Activated T-helper 17 cell treated with anti-CD3 and anti-CD28 coated beads, Interleukin-2, amount 50 U/mL, for 72 hours (primary cell): ENCODE measurements at regions not wholly inside any gene's neighbourhood (a gene's known extent, or its start where the extent isn't known, plus 50 kb on each side); places are given as distances from the start of the nearest gene placed in this dataset.

Experiments used
- ATAC-seq: fragments of 150-1000 bp; cut with Tn5 transposase; replicated peaks from 2 replicates; pipeline ENCODE4 v1.10.0; 2021; ENCODE audit warnings: mild to moderate bottlenecking, moderate library complexity
- H3K27ac Mint-ChIP-seq: one replicate; pipeline ENCODE4 v1.8.0; 2022; ENCODE audit warnings: mixed read lengths
- H3K27me3 Mint-ChIP-seq: one replicate; pipeline ENCODE4 v1.8.0; 2022; ENCODE audit warnings: mixed read lengths
- H3K36me3 Mint-ChIP-seq: one replicate; pipeline ENCODE4 v1.8.0; 2022; ENCODE audit warnings: low read depth, mild to moderate bottlenecking, mixed read lengths
- H3K4me1 Mint-ChIP-seq: one replicate; pipeline ENCODE4 v1.8.0; 2022; ENCODE audit warnings: mixed read lengths
- H3K4me3 Mint-ChIP-seq: one replicate; pipeline ENCODE4 v1.8.0; 2022; ENCODE audit warnings: mild to moderate bottlenecking, mixed read lengths
- H3K9me3 Mint-ChIP-seq: one replicate; pipeline ENCODE4 v1.8.0; 2022; ENCODE audit warnings: mixed read lengths

DNA sequence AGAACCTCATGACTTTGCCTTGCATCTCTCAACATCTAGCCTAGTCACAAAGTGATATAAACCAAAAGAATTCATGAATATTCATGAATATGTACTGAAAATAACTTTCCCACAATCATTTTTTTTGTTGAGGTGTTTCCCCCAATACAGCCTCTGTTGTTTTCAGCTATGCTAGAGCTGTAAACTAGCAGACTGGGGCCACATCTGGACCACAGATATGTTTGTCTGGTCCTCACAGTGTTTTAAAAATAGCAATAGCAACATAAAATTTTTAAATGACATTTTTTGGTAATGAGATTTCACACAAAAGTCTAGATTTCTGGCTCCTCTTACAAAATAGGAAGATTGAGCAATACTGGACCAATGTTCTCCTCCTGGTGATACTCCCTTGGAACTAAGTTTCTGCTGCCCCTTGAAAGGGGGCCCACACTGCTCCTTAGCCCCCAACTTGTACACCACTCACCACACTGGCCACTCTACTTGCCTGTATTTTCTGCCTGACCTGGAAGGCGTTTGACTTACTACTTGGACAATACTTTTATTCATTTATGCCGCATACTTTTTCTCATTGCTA is 81.2 kb downstream of the BMP4 start:
- peaks cover 4% of the 10 kb centered on the region for H3K27me3 Mint-ChIP-seq
- no peak overlapping the region for H3K27ac Mint-ChIP-seq
- no peaks in the 10 kb centered on the region for H3K4me1 Mint-ChIP-seq
- H3K36me3 Mint-ChIP-seq: no peaks in the 10 kb centered on the region
- no peak overlapping the region for H3K4me3 Mint-ChIP-seq
- peaks cover 10% of the 10 kb centered on the region for H3K9me3 Mint-ChIP-seq
- ATAC-seq: no peak

DNA sequence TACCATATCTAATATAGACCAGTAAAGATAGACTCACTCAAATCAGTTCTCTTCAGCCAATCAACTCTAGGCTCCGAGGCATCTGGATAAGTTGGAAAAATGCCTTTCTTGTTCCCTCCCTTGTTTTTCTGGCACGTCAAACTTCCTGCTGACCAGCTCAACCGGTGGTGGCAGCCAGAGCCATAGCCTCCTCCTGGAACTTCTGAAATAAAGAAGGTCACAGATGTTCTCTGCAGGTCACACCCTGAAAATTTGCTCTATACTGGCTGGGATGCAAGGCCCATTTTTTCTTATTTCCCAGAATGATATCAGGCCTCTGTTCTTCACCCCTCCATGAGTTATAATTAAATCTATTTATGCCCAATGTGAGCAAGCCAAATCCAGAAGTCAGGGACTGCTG is 81.9 kb downstream of the BMP4 start:
- ATAC-seq: no peak
- Mint-ChIP-seq H3K4me3 (no peak overlapping the region), H3K4me1 (no peaks in the 10 kb centered on the region), H3K27me3 (peaks cover 4% of the 10 kb centered on the region), H3K36me3 (no peaks in the 10 kb centered on the region), H3K9me3 (peaks cover 10% of the 10 kb centered on the region), H3K27ac (no peak overlapping the region)

DNA sequence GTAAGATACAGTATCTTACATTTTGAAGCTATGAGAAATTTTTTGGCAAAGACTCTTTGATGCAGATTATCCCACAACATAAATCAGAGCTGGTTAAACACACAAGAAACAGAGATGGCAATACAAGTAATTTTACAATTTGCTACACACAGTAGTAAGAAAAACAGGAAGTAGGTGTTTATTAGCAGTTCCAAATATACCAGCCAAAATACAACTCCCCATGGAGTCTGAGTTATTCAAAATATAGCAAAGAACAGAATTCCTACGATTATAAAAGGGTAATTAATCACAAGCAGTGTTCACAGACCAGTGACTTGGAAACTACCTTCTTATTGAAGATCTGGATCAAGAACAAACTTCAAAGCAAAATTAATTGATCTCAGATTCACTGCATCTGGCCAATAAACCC is 83.9 kb downstream of the BMP4 start:
- H3K36me3 Mint-ChIP-seq: no peaks in the 10 kb centered on the region

DNA sequence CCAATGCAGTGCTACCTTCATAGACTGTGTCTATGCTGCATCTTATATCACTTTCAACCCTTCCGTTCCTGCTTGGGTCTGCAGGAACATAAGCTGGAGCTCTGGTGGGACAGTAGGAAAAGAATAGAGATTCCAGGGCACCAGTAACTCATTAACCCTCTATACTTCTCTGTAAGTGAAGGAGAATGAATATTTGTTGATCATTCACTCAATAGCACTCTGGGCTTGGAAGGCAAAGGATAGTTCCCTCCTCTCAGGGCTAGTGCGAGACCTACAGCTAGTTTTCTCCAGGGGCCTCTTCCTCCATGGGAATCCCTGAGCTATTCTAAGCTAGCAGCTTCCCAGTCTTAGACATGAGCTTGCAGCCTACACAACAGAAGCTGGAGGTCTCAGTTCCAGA is 84.7 kb downstream of the BMP4 start:
- Mint-ChIP-seq H3K27ac (no peak overlapping the region), H3K36me3 (no peaks in the 10 kb centered on the region), H3K27me3 (no peaks in the 10 kb centered on the region), H3K4me1 (no peaks in the 10 kb centered on the region), H3K9me3 (peaks cover 5% of the 10 kb centered on the region), H3K4me3 (no peak overlapping the region)
- no peak for ATAC-seq

More for the DNA sequence above, 83.9 kb downstream of the BMP4 start:
- no peak overlapping the region for H3K4me3 Mint-ChIP-seq
- H3K4me1 Mint-ChIP-seq: no peaks in the 10 kb centered on the region
- H3K9me3 Mint-ChIP-seq: peaks cover 8% of the 10 kb centered on the region
- no peak for ATAC-seq
- H3K27me3 Mint-ChIP-seq: peaks cover 3% of the 10 kb centered on the region
- H3K27ac Mint-ChIP-seq: no peak overlapping the region

DNA sequence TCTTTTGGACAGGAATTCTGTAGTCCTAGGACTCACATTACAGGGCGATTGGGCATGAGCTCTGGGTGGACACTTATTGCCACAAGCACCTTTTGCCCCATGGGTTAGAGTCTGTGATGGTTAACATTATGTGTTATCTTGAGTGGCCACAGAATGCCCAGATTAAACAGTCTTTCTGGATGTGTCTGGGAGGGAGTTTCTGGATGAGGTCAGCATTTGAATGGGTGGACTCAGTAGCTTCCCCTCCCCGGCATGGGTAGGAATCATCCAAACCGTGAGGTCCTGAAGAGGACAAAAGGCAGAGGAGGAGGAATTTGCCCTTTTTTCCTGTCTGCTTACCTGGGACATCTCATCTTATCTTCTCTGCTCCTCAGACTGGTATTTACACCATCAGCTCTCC is 85.6 kb downstream of the BMP4 start:
- Mint-ChIP-seq H3K9me3 (no peaks in the 10 kb centered on the region), H3K27ac (no peak overlapping the region), H3K4me3 (no peak overlapping the region), H3K27me3 (no peaks in the 10 kb centered on the region), H3K4me1 (no peaks in the 10 kb centered on the region), H3K36me3 (no peaks in the 10 kb centered on the region)
- no peak for ATAC-seq

DNA sequence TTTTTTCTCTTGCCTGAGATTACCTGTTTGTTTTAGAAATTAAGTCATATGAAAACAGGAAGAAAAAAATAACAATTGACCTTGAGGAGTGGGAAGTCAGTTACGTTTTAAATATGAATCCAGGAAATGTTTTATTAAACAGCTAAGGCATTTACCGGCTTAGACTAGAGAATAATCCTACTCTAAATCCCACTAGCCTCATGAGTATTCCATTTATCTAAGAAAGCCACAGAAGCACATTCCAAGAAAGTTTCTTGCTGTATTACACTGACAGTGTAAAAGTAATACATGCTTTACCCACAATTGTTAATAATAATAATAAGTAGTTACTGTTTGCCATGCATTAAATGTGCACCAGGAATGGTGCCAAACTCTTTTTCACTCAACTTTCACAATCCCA is 90.9 kb downstream of the BMP4 start:
- Mint-ChIP-seq H3K27me3 (no peaks in the 10 kb centered on the region), H3K9me3 (no peaks in the 10 kb centered on the region), H3K4me1 (no peaks in the 10 kb centered on the region), H3K4me3 (no peak overlapping the region), H3K27ac (no peak overlapping the region), H3K36me3 (no peaks in the 10 kb centered on the region)
- no peak for ATAC-seq

DNA sequence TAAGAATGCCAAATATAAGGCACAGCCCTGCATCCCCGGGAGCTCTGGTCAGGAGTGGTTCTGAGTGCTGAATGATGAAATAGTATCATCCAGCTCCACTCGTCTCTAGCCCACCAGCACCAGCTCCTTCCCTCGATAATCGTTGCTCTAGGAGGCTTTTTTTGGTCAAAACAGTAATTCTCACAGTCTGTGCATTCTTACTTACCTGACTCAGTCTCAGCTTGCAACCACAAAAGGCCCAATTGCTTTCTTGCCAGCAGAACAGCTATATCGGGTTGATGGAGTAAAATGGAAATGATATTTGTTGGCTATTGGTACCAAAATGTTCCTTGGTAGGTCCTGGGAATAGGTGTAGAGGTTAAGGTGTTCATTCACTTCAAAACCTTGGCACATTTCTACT is 94.8 kb downstream of the BMP4 start:
- H3K4me1 Mint-ChIP-seq: no peaks in the 10 kb centered on the region
- no peaks in the 10 kb centered on the region for H3K27me3 Mint-ChIP-seq
- H3K27ac Mint-ChIP-seq: no peak overlapping the region
- H3K9me3 Mint-ChIP-seq: peaks cover 5% of the 10 kb centered on the region
- H3K36me3 Mint-ChIP-seq: no peaks in the 10 kb centered on the region
- no peak overlapping the region for H3K4me3 Mint-ChIP-seq
- ATAC-seq: no peak

DNA sequence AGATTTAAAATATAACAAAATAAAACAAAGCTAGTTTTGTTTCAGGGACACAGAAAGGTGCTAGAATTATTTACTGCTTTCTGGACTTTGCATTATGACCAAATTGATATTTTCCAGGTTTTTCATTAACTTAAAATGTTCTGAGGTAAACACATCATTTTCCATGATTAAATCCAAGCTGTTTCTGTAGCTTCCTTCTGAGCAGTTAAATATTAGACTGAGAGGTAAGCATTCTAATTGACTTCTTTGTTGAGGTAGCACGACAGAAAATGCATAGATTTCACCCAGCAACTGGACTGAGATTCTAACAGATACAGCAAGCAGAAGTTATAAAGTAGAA is 98.3 kb downstream of the BMP4 start:
- no peak overlapping the region for H3K4me3 Mint-ChIP-seq
- no peak for ATAC-seq
- H3K27me3 Mint-ChIP-seq: no peaks in the 10 kb centered on the region
- no peaks in the 10 kb centered on the region for H3K36me3 Mint-ChIP-seq
- H3K27ac Mint-ChIP-seq: no peak overlapping the region
- H3K4me1 Mint-ChIP-seq: no peaks in the 10 kb centered on the region
- peaks cover 5% of the 10 kb centered on the region for H3K9me3 Mint-ChIP-seq

DNA sequence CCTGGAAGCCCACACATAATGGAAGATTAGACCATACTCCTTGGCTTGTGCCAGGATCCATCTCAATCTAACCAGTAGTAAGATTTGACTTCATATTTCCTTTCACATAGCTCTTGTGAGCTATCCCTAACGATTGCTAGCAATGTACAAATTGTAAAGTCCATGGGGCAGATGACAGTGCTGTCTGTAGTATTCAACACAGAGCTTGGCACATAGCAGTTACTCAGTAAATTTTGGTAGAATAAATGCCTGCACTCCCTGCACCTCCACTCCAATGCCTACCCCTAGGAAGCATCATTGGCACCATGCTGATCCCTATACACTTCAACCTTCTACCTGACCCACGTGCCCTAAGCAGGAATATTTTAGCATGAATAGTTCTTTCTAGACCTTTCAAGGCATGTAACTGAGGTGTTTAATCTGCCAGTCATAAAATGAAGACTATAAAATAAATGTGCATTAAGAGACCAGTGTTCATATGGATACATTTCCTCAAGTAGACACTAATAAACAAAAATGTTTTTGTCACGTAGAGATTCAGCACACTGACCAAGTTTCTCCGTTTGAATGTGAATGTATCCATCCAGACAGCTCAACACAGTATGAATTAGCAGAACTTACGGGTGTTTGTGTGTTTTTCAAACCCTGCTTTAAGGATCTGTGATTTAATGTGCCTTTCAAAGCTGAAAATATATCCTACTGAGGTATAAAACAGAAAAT is 98.8 kb downstream of the BMP4 start:
- no peaks in the 10 kb centered on the region for H3K4me1 Mint-ChIP-seq
- ATAC-seq: no peak
- H3K27ac Mint-ChIP-seq: no peak overlapping the region
- peaks cover 5% of the 10 kb centered on the region for H3K9me3 Mint-ChIP-seq
- H3K27me3 Mint-ChIP-seq: no peaks in the 10 kb centered on the region
- no peak overlapping the region for H3K4me3 Mint-ChIP-seq
- H3K36me3 Mint-ChIP-seq: no peaks in the 10 kb centered on the region

DNA sequence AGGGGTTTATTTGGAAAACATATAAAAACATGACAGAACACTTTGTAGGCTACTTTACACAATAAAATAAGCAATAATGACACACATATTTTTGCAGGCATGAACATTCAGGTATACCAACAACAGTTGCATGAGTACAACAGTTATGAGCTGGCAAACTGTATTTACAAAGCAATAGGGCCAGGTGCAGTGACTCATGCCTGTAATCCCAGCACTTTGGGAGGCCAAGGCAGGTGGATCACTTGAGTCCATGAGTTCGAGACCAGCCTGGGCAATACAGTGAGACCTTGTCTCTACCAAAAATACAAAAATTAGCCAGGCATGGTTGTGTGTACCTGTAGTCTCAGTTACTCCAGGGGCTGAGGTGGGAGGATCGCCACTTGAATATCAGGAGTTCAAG is 101.1 kb downstream of the BMP4 start:
- Mint-ChIP-seq H3K27me3 (no peaks in the 10 kb centered on the region), H3K4me3 (no peak overlapping the region), H3K4me1 (no peaks in the 10 kb centered on the region), H3K27ac (no peak overlapping the region), H3K9me3 (peaks cover 5% of the 10 kb centered on the region), H3K36me3 (no peaks in the 10 kb centered on the region)
- ATAC-seq: no peak

DNA sequence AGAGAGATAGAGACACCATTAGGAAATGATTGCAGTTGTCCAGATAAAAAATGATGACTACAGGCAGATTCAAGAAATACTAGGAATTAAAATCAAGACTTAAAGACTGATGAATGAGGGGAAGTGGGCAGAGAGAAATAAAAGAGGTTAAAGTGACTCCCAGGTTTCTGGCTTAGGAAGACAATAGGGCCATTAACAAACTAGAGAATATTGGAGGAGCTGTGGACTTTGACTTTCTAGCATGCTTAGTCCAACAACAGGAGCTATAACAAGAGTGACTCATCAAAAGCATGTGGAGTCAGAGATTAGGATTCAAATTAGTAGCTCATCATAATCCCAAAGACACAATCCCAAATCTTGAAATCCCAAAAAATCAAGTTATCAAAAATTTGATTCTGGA is 101.5 kb downstream of the BMP4 start:
- H3K9me3 Mint-ChIP-seq: peaks cover 5% of the 10 kb centered on the region
- H3K4me1 Mint-ChIP-seq: no peaks in the 10 kb centered on the region
- H3K36me3 Mint-ChIP-seq: no peaks in the 10 kb centered on the region
- no peak overlapping the region for H3K27ac Mint-ChIP-seq
- H3K4me3 Mint-ChIP-seq: no peak overlapping the region
- no peak for ATAC-seq
- H3K27me3 Mint-ChIP-seq: no peaks in the 10 kb centered on the region

DNA sequence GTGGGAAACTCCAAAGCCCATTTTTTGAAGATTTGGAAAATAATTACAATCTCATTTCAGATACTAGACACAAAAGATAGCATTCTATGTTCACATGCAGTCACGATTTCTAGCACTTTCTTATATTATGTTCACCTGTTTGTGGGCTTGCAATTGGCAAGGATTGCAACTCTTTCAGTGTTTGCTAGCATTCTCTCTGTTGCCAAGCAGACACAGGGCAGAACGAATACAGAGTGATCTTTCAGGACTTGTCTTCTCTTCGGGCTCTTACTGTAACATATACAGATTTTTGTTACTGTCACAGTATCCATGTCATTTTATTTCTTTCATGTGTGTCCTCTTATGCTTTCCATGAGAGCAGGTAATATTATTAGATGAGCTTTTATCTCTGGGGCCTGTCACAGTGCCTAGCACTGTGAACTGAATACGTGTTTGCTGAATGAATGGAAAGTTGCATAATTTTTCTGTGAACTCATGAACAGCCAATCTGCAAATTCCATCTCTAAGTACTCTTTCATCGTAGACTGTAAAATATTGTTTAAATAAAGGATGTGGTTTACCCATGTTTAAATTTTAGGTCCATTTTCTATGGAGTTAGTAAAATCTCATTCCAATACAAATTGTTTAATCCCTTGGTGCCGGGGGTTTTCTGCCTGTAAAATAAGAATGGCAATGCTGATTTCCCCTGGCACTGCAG is 105.1 kb downstream of the BMP4 start:
- Mint-ChIP-seq H3K27me3 (no peaks in the 10 kb centered on the region), H3K27ac (no peak overlapping the region), H3K9me3 (no peaks in the 10 kb centered on the region), H3K36me3 (no peaks in the 10 kb centered on the region), H3K4me3 (no peak overlapping the region), H3K4me1 (no peaks in the 10 kb centered on the region)
- no peak for ATAC-seq

DNA sequence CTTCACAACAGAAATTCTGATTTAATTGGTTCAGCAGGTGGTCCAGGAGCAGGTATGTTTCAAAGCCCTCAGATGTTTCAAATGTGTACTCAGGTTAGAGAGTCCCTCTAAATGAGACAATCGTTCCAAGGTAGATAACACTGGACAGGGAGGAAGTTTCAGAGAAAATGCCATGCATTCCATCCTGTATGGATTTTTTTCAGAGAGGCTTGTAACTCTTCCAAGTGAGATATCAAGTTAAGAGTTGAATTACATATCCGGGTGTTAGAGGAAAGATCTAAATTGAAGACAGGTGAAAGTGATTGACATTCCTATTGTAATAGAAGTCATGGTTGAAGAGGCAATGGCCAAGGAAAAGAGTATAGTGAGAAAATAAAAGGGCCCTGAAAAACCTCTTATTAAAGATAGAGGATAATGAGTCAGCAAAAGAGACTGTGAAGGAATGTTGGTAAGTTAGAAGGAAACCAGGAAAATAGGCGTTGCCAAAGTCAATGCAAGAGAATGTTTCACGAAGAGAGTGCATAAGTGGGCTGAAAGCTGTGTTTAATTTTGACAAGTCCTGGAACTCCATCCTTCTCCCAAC is 105.8 kb downstream of the BMP4 start:
- ATAC-seq: no peak
- Mint-ChIP-seq H3K36me3 (no peaks in the 10 kb centered on the region), H3K27me3 (no peaks in the 10 kb centered on the region), H3K27ac (no peak overlapping the region), H3K9me3 (no peaks in the 10 kb centered on the region), H3K4me1 (no peaks in the 10 kb centered on the region), H3K4me3 (no peak overlapping the region)

DNA sequence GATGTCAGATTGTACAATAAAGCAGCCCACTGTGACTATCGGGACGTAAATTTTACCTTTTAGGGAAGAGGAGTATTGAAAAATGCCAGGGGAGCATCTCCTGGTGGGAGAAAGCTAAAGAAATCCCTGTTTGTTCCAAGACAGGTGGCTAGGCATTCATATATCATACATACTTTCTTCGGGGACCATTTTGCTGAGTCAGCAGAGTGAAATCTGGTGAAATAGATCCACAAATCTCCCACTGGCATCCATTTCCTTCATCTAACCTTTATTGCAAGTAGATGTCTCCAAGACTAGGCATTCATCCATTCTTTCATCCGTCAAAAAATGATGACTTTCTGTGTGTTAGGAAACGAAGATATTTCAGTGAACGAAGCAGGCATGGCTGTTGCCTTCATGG is 107.1 kb downstream of the BMP4 start:
- no peaks in the 10 kb centered on the region for H3K9me3 Mint-ChIP-seq
- no peaks in the 10 kb centered on the region for H3K4me1 Mint-ChIP-seq
- no peak for ATAC-seq
- H3K27me3 Mint-ChIP-seq: no peaks in the 10 kb centered on the region
- H3K27ac Mint-ChIP-seq: no peak overlapping the region
- H3K36me3 Mint-ChIP-seq: no peaks in the 10 kb centered on the region
- H3K4me3 Mint-ChIP-seq: no peak overlapping the region

DNA sequence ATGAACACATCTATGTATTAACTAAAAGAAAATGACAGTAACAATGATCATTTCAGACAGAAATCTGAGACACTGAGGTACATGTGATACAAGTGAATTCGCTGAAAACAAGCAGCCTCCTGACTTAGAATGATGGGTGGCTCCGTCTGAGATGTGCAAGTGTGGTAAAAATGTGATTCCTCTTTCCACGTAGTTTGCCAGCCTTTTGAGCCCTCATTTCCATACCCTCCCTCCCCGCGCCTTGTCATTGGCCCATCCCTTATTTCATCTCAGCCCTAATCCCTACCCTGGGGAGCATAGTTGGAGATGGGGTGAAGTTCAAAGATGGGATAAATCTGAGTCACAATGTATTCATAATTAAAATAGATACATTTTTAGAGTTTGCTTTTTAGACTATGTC is 107.8 kb downstream of the BMP4 start:
- Mint-ChIP-seq H3K4me3 (no peak overlapping the region), H3K27ac (no peak overlapping the region), H3K9me3 (no peaks in the 10 kb centered on the region), H3K4me1 (no peaks in the 10 kb centered on the region), H3K36me3 (no peaks in the 10 kb centered on the region), H3K27me3 (no peaks in the 10 kb centered on the region)
- no peak for ATAC-seq
